Keratinocyte (primary cell): ENCODE measurements at regions not wholly inside any gene's neighbourhood (a gene's known extent, or its start where the extent isn't known, plus 50 kb on each side); places are given as distances from the start of the nearest gene placed in this dataset.
"Not testable (repeated sequence)": the region's sequence is repeated elsewhere in the genome, so short reads cannot be mapped to it uniquely, and the experiment has no call there.

Source experiments
- DNase-seq: peaks from one replicate; pipeline ENCODE4 v3.0.0-alpha.2; 2011; ENCODE audit warnings: low read depth, missing footprints, low spot score
- FAIRE-seq: peaks from 2 replicates; lab custom pipeline; 2011; peaks lifted over from hg19 to GRCh38; lab: Jason Lieb, UNC
- H2AFZ ChIP-seq: 2 replicates; pipeline ENCODE4 v1.6.0; 2012; ENCODE audit warnings: low read length, control low read depth, inconsistent platforms; ENCODE audit not compliant: control insufficient read depth
- H3K27ac ChIP-seq: 2 replicates; pipeline ENCODE4 v1.5.1; 2011; ENCODE audit warnings: low read length; ENCODE audit not compliant: control insufficient read depth, insufficient read depth
- H3K27me3 ChIP-seq: 3 replicates; pipeline ENCODE4 v1.6.0; 2011; ENCODE audit warnings: low read length; ENCODE audit not compliant: control insufficient read depth, insufficient read depth; ENCODE audit errors: extremely low read depth
- H3K36me3 ChIP-seq, 2 experiments: 2 replicates in 1 of 2; 3 replicates in 1 of 2; pipeline ENCODE4 v1.5.1; 2011; ENCODE audit warnings: low read length in 2 of 2, mild to moderate bottlenecking in 1 of 2; ENCODE audit not compliant: control insufficient read depth in 2 of 2, insufficient read depth in 2 of 2; ENCODE audit errors: extremely low read depth in 1 of 2
- H3K4me1 ChIP-seq: 3 replicates; pipeline ENCODE4 v1.5.1; 2011; ENCODE audit warnings: low read length; ENCODE audit not compliant: control insufficient read depth, insufficient read depth; ENCODE audit errors: extremely low read depth
- H3K4me2 ChIP-seq: 3 replicates; pipeline ENCODE4 v1.6.0; 2011; ENCODE audit warnings: low read depth, low read length; ENCODE audit not compliant: control insufficient read depth, insufficient read depth; ENCODE audit errors: extremely low read depth
- H3K4me3 ChIP-seq, 3 experiments: fragments of 200-600 bp in 1 of 3; sonication (generic) in 1 of 3; 2 replicates in 2 of 3; 3 replicates in 1 of 3; pipeline ENCODE4 v1.5.1; 2011 to 2016; ENCODE audit warnings: low read length in 3 of 3, mild to moderate bottlenecking in 3 of 3, control low read depth in 2 of 3, inconsistent platforms in 1 of 3, low read depth in 1 of 3, mixed read lengths in 1 of 3, mixed run types in 1 of 3, moderate library complexity in 1 of 3; ENCODE audit not compliant: control insufficient read depth in 2 of 3, insufficient read depth in 2 of 3; ENCODE audit errors: extremely low read depth in 1 of 3
- H3K79me2 ChIP-seq: 2 replicates; pipeline ENCODE4 v1.6.0; 2012; ENCODE audit warnings: low read length; ENCODE audit not compliant: control insufficient read depth, insufficient read depth
- H3K9ac ChIP-seq: 3 replicates; pipeline ENCODE4 v1.6.0; 2011; ENCODE audit warnings: low read length; ENCODE audit not compliant: control insufficient read depth, insufficient read depth; ENCODE audit errors: extremely low read depth
- H3K9me1 ChIP-seq: 3 replicates; pipeline ENCODE4 v1.6.0; 2011; ENCODE audit warnings: low read length; ENCODE audit not compliant: control insufficient read depth, insufficient read depth; ENCODE audit errors: extremely low read depth
- H3K9me3 ChIP-seq: 2 replicates; pipeline ENCODE4 v1.5.1; 2012; ENCODE audit warnings: low read depth, low read length; ENCODE audit not compliant: control insufficient read depth
- H4K20me1 ChIP-seq: 3 replicates; pipeline ENCODE4 v1.6.0; 2011; ENCODE audit warnings: low read length; ENCODE audit not compliant: control insufficient read depth, insufficient read depth; ENCODE audit errors: extremely low read depth
- EZH2 ChIP-seq: IDR thresholded peaks from one replicate; pipeline ENCODE4 v1.6.1; 2012; ENCODE audit warnings: inconsistent platforms, mild to moderate bottlenecking, low read length, moderate library complexity
- dilution Hi-C: fragments of 300-500 bp; cut with MboI; formaldehyde crosslinking; loops from one replicate; pipeline ENCODE4 v1.7.0; 2020; ENCODE audit warnings: low sequenced_read_pairs; ENCODE audit not compliant: extremely low pct_ligation_motif_present
- TF ChIP-seq, protein P1 (sequence below), 3 experiments: IDR thresholded peaks in 1 of 3; conservative IDR thresholded peaks in 1 of 3; optimal IDR thresholded peaks in 1 of 3; 2 replicates in 2 of 3; 3 replicates in 1 of 3; pipeline versions ENCODE3 to v1.5.1; 2011; ENCODE audit warnings: low read length in 3 of 3, mild to moderate bottlenecking in 3 of 3, moderate library complexity in 2 of 3, control low read depth in 1 of 3, inconsistent platforms in 1 of 3; ENCODE audit not compliant: insufficient read depth in 2 of 3; ENCODE audit errors: extremely low read depth in 1 of 3

DNA sequence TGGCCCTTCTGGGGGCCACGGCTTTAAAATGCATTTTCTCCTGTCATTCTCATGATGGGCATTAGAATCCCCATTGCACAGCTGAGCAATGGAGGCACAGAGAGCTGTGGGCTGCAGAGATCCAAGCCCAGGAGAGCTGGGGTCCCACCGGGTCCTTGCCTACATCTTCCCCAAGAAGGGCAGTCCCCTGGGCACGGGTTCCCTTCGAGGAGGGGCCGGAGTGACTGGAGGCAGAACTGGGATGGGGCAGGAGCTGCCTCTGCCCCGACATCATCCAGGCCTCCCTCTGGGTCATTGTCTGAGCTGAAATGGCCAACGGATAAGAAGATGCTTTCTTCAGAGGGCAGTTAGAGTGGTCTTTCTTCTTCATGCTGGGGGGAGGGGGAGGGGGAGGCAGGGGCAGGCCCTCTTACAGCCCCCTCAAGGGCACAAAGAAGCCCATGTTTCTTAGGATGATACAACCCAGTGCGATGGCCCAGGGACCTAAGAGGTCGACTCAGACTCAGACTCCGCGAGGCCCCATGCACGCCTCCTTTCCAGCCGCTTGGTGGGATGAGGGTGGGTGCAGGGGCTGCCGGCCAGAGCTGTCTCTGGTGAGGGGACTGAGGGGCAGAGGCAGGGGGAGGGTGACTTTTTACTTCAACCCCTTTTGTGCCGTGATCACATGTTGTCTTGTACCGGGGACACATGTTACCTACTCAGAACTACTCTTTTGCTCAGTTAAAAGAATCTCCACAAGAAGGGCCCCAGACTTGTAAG lies 112.4 kb upstream of the IRX2 start:
- H3K36me3 ChIP-seq = no peaks in the 10 kb centered on the region
- H3K9ac ChIP-seq = no peak overlapping the region
- no peaks in the 10 kb centered on the region for H3K79me2 ChIP-seq
- no peak overlapping the region for H3K4me3 ChIP-seq
- DNase-seq = no peak
- peaks cover 5% of the 10 kb centered on the region for H3K9me3 ChIP-seq
- H4K20me1 ChIP-seq = no peaks in the 10 kb centered on the region
- H2AFZ ChIP-seq = no peak overlapping the region
- dilution Hi-C loops = no loop called here
- TF ChIP-seq EZH2 = no peak
- TF ChIP-seq, protein P1, sequence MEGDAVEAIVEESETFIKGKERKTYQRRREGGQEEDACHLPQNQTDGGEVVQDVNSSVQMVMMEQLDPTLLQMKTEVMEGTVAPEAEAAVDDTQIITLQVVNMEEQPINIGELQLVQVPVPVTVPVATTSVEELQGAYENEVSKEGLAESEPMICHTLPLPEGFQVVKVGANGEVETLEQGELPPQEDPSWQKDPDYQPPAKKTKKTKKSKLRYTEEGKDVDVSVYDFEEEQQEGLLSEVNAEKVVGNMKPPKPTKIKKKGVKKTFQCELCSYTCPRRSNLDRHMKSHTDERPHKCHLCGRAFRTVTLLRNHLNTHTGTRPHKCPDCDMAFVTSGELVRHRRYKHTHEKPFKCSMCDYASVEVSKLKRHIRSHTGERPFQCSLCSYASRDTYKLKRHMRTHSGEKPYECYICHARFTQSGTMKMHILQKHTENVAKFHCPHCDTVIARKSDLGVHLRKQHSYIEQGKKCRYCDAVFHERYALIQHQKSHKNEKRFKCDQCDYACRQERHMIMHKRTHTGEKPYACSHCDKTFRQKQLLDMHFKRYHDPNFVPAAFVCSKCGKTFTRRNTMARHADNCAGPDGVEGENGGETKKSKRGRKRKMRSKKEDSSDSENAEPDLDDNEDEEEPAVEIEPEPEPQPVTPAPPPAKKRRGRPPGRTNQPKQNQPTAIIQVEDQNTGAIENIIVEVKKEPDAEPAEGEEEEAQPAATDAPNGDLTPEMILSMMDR (optimal IDR thresholded peaks at IDR 0.05 in 1 of 3, IDR thresholded peaks at IDR 0.05 in 1 of 3, conservative IDR thresholded peaks at IDR 0.05 in 1 of 3; ENCODE audit: extremely low read depth in 1 of 3, insufficient read depth in 2 of 3, low read length in 3 of 3) = no peak
- no peak for FAIRE-seq
- H3K4me2 ChIP-seq = no peak overlapping the region
- no peaks in the 10 kb centered on the region for H3K27me3 ChIP-seq
- H3K27ac ChIP-seq = no peak overlapping the region
- H3K9me1 ChIP-seq = no peaks in the 10 kb centered on the region
- no peaks in the 10 kb centered on the region for H3K4me1 ChIP-seq

DNA sequence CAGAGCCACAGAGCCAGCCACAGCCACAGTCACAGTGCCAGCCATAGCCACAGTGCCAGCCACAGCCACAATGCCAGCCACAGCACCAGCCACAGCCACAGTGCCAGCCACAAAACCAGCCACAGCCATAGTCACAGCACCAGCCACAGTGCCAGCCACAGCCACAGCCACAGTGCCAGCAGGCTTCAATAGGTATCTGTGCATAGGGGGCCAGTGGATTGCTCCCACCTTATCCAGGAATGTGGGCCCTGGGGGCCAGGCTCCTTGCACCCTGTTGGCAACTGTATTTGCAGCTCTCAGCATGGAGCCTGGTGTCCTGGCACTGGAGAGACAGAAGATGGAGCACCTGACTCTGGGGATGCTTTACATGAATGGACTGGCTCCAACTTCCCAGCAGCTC lies 111.7 kb upstream of the IRX2 start:
- dilution Hi-C loops = no loop called here
- Histone ChIP-seq H3K4me2 (no peak overlapping the region), H3K27me3 (no peaks in the 10 kb centered on the region), H3K9me3 (peaks cover 5% of the 10 kb centered on the region), H3K4me1 (no peaks in the 10 kb centered on the region), H3K4me3 (no peak overlapping the region), H4K20me1 (no peaks in the 10 kb centered on the region), H3K9me1 (no peaks in the 10 kb centered on the region), H3K27ac (no peak overlapping the region), H3K79me2 (no peaks in the 10 kb centered on the region), H3K36me3 (no peaks in the 10 kb centered on the region), H3K9ac (no peak overlapping the region), H2AFZ (no peak overlapping the region)
- DNase-seq (no peak), FAIRE-seq (no peak)
- TF ChIP-seq, protein P1 (optimal IDR thresholded peaks at IDR 0.05 in 1 of 3, IDR thresholded peaks at IDR 0.05 in 1 of 3, conservative IDR thresholded peaks at IDR 0.05 in 1 of 3; ENCODE audit: extremely low read depth in 1 of 3, insufficient read depth in 2 of 3, low read length in 3 of 3) = no peak
- TF ChIP-seq EZH2 = no peak

DNA sequence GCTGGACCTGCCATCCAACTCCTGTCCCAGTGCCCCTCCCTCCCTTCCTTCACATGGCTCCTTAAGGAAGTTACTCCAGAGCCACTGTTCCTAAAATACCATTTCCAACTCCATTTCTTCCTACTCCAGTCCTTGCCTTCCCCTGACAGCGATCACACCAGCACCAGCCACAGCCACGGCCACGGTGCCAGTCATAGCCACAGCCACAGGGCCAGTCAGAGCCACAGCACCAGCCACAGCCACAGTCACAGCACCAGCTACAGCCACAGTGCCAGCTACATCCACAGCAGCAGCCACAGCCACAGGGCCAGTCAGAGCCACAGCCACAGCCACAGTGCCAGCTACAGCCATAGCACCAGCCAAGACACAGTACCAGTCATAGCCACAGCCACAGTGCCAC lies 110.7 kb upstream of the IRX2 start:
- H3K4me1 ChIP-seq, H2AFZ ChIP-seq, DNase-seq, FAIRE-seq, H4K20me1 ChIP-seq, H3K9me3 ChIP-seq, H3K4me2 ChIP-seq, H3K27me3 ChIP-seq, H3K27ac ChIP-seq, H3K36me3 ChIP-seq, H3K9ac ChIP-seq, H3K79me2 ChIP-seq, H3K9me1 ChIP-seq, H3K4me3 ChIP-seq, dilution Hi-C loops: not testable (repeated sequence)
